ENCODE measurements at regions not wholly inside any gene's neighbourhood (a gene's known extent, or its start where the extent isn't known, plus 50 kb on each side); places are given as distances from the start of the nearest gene placed in this dataset.

- TF ChIP-seq CTCF (IDR thresholded peaks at IDR 0.05) (no peak), EP300 (IDR thresholded peaks at IDR 0.05) (no peak)
Measured at GRCh38 chr9:78905986-78906755, 609.2 kb downstream of the PSAT1 start.
